ENCODE measurements at regions not wholly inside any gene's neighbourhood (a gene's known extent, or its start where the extent isn't known, plus 50 kb on each side); places are given as distances from the start of the nearest gene placed in this dataset.

DNA sequence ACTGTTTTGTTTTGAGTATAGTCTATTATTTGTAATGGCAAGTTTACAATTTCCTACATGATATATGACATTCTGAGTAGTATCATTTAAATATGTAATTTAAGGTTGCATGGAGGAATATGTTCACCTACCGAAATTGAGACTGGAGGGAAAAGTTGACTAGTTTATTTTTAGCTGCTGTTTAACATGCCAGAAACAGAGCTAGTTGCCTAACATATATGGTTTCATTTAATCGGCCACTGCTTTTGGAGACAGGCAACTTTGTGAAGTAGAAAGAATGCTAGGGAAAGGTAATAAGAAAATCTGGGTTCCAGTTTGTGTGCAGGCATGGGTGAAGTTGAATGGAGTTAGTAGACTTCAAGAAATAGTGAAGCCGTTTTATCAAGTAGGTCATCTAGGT is 342.1 kb upstream of the CBLB start:
- no peak for TF ChIP-seq EZH2phosphoT487 (IDR thresholded peaks at IDR 0.05)
- no peak for TF ChIP-seq EZH2 (IDR thresholded peaks at IDR 0.05)
- TF ChIP-seq, protein P1, sequence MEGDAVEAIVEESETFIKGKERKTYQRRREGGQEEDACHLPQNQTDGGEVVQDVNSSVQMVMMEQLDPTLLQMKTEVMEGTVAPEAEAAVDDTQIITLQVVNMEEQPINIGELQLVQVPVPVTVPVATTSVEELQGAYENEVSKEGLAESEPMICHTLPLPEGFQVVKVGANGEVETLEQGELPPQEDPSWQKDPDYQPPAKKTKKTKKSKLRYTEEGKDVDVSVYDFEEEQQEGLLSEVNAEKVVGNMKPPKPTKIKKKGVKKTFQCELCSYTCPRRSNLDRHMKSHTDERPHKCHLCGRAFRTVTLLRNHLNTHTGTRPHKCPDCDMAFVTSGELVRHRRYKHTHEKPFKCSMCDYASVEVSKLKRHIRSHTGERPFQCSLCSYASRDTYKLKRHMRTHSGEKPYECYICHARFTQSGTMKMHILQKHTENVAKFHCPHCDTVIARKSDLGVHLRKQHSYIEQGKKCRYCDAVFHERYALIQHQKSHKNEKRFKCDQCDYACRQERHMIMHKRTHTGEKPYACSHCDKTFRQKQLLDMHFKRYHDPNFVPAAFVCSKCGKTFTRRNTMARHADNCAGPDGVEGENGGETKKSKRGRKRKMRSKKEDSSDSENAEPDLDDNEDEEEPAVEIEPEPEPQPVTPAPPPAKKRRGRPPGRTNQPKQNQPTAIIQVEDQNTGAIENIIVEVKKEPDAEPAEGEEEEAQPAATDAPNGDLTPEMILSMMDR (IDR thresholded peaks at IDR 0.05) = no peak
- H3K36me3 Mint-ChIP-seq = no peaks in the 10 kb centered on the region

DNA sequence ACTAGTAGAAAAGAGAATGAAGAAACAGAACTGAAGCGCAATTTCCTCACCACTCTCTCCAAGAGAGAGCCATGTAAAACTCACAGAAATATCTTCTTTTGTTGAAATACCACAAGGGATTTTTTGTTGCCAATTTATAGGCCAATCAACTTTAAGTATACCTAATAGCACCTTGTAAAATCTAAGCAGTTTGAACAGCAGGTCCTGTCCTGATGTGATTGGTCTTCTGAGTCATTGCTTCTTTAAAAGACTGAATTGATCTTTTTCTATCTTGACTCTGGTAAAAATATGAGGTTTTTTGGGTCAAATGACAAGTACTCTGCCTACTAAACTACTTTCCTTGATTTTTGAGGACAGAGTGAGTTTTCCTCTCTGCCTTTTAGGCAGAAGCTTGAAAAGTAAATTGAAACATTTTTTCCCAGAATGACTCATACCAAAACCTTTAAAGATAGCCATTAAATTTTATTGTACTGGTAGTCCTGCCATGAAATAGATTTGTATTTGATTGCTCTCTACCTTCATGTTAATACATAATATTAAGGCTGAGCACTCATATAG is 343.9 kb upstream of the CBLB start:
- Histone ChIP-seq H3K4me2 (no peak overlapping the region), H3K4me1 (no peaks in the 10 kb centered on the region), H3K4me3 (no peak overlapping the region), H2AFZ (replicated peaks) (peak overlapping the region; percentile 44), H3K27ac (no peak overlapping the region), H3K9me3 (ENCODE audit: low read depth) (no peaks in the 10 kb centered on the region), H3K27me3 (no peaks in the 10 kb centered on the region), H3K36me3 (no peaks in the 10 kb centered on the region), H4K20me1 (ENCODE audit: low read depth) (no peaks in the 10 kb centered on the region), H3K9ac (no peak overlapping the region), H3K79me2 (ENCODE audit: low read depth) (no peaks in the 10 kb centered on the region), H3F3A (ENCODE audit: low read depth) (no peaks in the 10 kb centered on the region)
- Mint-ChIP-seq H3K4me3 (no peak overlapping the region), H3K4me1 (no peaks in the 10 kb centered on the region), H3K9me3 (peaks cover 5% of the 10 kb centered on the region), H3K36me3 (no peaks in the 10 kb centered on the region), H3K27me3 (ENCODE audit: insufficient read depth, low read depth) (no peaks in the 10 kb centered on the region), H3K27ac (no peak overlapping the region)
- TF ChIP-seq EZH2phosphoT487 (IDR thresholded peaks at IDR 0.05) (no peak), EZH2 (IDR thresholded peaks at IDR 0.05) (no peak)
- TF ChIP-seq, protein P1 (IDR thresholded peaks at IDR 0.05) = no peak
- no peak for DNase-seq (ENCODE audit: low spot score)

More for the DNA sequence above, 342.1 kb upstream of the CBLB start:
- Histone ChIP-seq H3K27me3 (no peaks in the 10 kb centered on the region), H3K4me2 (no peak overlapping the region), H3K9me3 (ENCODE audit: low read depth) (no peaks in the 10 kb centered on the region), H3K79me2 (ENCODE audit: low read depth) (no peaks in the 10 kb centered on the region), H4K20me1 (ENCODE audit: low read depth) (no peaks in the 10 kb centered on the region), H3K9ac (no peak overlapping the region), H2AFZ (replicated peaks) (no peak overlapping the region), H3K4me3 (no peak overlapping the region), H3F3A (ENCODE audit: low read depth) (no peaks in the 10 kb centered on the region), H3K27ac (no peak overlapping the region), H3K4me1 (no peaks in the 10 kb centered on the region), H3K36me3 (no peaks in the 10 kb centered on the region)
- Mint-ChIP-seq H3K4me3 (no peak overlapping the region), H3K27ac (no peak overlapping the region), H3K4me1 (peaks cover 3% of the 10 kb centered on the region), H3K27me3 (ENCODE audit: insufficient read depth, low read depth) (no peaks in the 10 kb centered on the region), H3K9me3 (peaks cover 5% of the 10 kb centered on the region)
- no peak for DNase-seq (ENCODE audit: low spot score)

DNA sequence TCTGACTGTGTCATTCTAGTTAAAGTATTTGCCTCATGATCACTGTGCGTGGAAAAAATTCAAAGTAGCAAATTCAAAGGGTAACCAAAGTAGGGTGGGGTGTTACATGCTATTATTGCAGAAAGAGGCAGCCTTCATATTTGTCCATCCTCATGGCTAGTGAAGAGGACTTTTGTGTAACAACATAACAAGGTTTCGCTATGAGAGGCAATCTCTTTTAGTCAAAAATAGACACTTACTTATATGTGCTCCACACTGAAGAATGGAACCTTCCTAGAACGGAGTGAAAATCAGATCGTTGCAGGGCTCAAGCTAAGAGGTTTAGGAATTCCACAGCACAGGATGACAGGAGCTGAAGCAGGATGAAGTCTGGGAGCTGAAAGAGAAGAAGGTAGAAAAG is 345.1 kb upstream of the CBLB start:
- Mint-ChIP-seq H3K36me3 (no peaks in the 10 kb centered on the region), H3K4me1 (no peaks in the 10 kb centered on the region), H3K27ac (no peak overlapping the region), H3K9me3 (peaks cover 7% of the 10 kb centered on the region), H3K4me3 (no peak overlapping the region), H3K27me3 (ENCODE audit: insufficient read depth, low read depth) (no peaks in the 10 kb centered on the region)
- H3K4me2 ChIP-seq = no peak overlapping the region
- H3K79me2 ChIP-seq (ENCODE audit: low read depth) = no peaks in the 10 kb centered on the region
- no peak overlapping the region for H3K27ac ChIP-seq
- no peak for DNase-seq (ENCODE audit: low spot score)
- H2AFZ ChIP-seq (replicated peaks) = no peak overlapping the region
- H3K9me3 ChIP-seq (ENCODE audit: low read depth) = no peaks in the 10 kb centered on the region
- no peak for TF ChIP-seq EZH2 (IDR thresholded peaks at IDR 0.05)
- TF ChIP-seq, protein P1 (IDR thresholded peaks at IDR 0.05) = no peak
- TF ChIP-seq EZH2phosphoT487 (IDR thresholded peaks at IDR 0.05) = no peak
- no peaks in the 10 kb centered on the region for H4K20me1 ChIP-seq (ENCODE audit: low read depth)
- no peaks in the 10 kb centered on the region for H3K36me3 ChIP-seq
- no peaks in the 10 kb centered on the region for H3K4me1 ChIP-seq
- no peaks in the 10 kb centered on the region for H3K27me3 ChIP-seq
- H3K4me3 ChIP-seq = no peak overlapping the region
- no peak overlapping the region for H3K9ac ChIP-seq
- no peaks in the 10 kb centered on the region for H3F3A ChIP-seq (ENCODE audit: low read depth)

All from neural progenitor cell (in vitro differentiated cells).